GM12875 (cell line): ENCODE measurements at regions not wholly inside any gene's neighbourhood (a gene's known extent, or its start where the extent isn't known, plus 50 kb on each side); places are given as distances from the start of the nearest gene placed in this dataset.

ENCODE experiments used
- H3K4me3 ChIP-seq: one replicate; pipeline ENCODE4 v1.5.1; 2011; ENCODE audit warnings: low read depth, low read length, control low read depth
- CTCF ChIP-seq: IDR thresholded peaks from 2 replicates; pipeline ENCODE4 v1.5.1; 2011; ENCODE audit warnings: low read depth, mild to moderate bottlenecking, control low read depth, inconsistent platforms, low read length, moderate library complexity, borderline replicate concordance; ENCODE audit not compliant: insufficient read depth

DNA sequence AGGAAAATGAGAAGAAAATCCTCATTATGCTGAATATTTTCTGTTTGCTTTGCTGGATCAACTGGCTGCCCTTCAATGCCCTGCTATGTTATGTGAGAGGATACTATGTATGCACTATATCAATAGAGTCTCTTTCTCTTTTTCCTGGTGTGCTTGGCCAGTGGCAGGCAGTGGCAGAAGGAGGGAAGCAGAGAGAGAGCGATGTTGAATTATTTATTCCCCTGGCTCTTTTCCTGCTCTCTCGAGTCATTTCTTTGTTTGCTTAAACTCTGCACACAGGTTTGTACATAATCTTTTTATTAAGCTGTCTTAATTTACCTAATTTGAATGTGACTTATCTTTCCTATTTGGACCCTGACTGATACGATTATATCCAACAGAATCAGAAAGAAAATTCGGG, 1727.3 kb downstream of the SUCLG1 start:
- TF ChIP-seq CTCF: no peak
- no peak overlapping the region for H3K4me3 ChIP-seq

DNA sequence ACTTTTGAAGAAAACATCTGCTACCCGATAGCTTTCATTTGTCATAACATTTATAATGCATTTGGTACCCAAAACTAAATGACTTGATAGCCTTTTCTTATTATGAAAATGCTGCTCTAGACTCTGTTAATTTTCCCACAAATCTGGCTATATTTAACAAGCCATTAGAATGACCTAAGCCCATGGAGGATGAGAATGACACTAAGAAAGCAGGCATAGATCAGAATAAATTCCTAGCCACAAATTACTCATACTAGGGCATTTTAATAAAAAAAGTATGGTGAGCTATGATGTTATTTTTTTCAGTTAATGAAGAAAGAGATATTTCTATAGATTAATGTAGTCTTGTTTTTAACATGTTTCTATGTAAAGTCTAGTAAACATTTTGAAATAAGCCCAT, 1728.3 kb downstream of the SUCLG1 start:
- no peak overlapping the region for H3K4me3 ChIP-seq
- no peak for TF ChIP-seq CTCF

GRCh38 chr2:82728090-82728489, 1731.0 kb downstream of the SUCLG1 start:
- TF ChIP-seq CTCF: no peak

GRCh38 chr2:82708681-82709080, 1750.4 kb downstream of the SUCLG1 start:
- H3K4me3 ChIP-seq: no peak overlapping the region
- TF ChIP-seq CTCF: no peak

More at GRCh38 chr2:82728090-82728489, 1731.0 kb downstream of the SUCLG1 start:
- no peak overlapping the region for H3K4me3 ChIP-seq

GRCh38 chr2:82697231-82697630, 1761.8 kb downstream of the SUCLG1 start:
- no peak overlapping the region for H3K4me3 ChIP-seq
- no peak for TF ChIP-seq CTCF

- no peak overlapping the region for H3K4me3 ChIP-seq
- no peak for TF ChIP-seq CTCF
These were observed 1764.6 kb downstream of the SUCLG1 start for GRCh38 chr2:82694431-82694830.

GRCh38 chr2:82690757-82691411, 1768.2 kb downstream of the SUCLG1 start:
- H3K4me3 ChIP-seq: no peak overlapping the region
- no peak for TF ChIP-seq CTCF
